NCI-H1417 treated with DMSO at 0.1 percent for 48 hours (cell line): ENCODE measurements at regions not wholly inside any gene's neighbourhood (a gene's known extent, or its start where the extent isn't known, plus 50 kb on each side); places are given as distances from the start of the nearest gene placed in this dataset.
"Not testable (repeated sequence)": the region's sequence is repeated elsewhere in the genome, so short reads cannot be mapped to it uniquely, and the experiment has no call there.

Experiments used
- DNase-seq: peaks from one replicate; lab custom pipeline; 2025; lab: John Stamatoyannopoulos, UW

- no peak for DNase-seq
Measured at GRCh38 chr5:125609011-125609410, 814.2 kb upstream of the GRAMD2B start.

- DNase-seq, result no peak
Measured at GRCh38 chr5:125610892-125611291, 812.3 kb upstream of the GRAMD2B start.

- DNase-seq, result no peak
Measured at GRCh38 chr5:125611541-125611940, 811.7 kb upstream of the GRAMD2B start.

GRCh38 chr5:125612181-125612721 lies 811.0 kb upstream of the GRAMD2B start:
- peak; percentile 89 for DNase-seq

GRCh38 chr5:125612776-125613175 lies 810.4 kb upstream of the GRAMD2B start:
- DNase-seq, result peak; percentile 89

- DNase-seq, result no peak
Measured at GRCh38 chr5:125630237-125630636, 793.0 kb upstream of the GRAMD2B start.

GRCh38 chr5:125633523-125633922 lies 789.7 kb upstream of the GRAMD2B start:
- DNase-seq, result no peak

GRCh38 chr5:125634216-125634835 lies 788.9 kb upstream of the GRAMD2B start:
- DNase-seq, result peak; percentile 55

- DNase-seq, result no peak
Measured at GRCh38 chr5:125639858-125640257, 783.4 kb upstream of the GRAMD2B start.

GRCh38 chr5:125652761-125653160 lies 770.4 kb upstream of the GRAMD2B start:
- no peak for DNase-seq

- DNase-seq, result no peak
Measured at GRCh38 chr5:125654392-125654791, 768.8 kb upstream of the GRAMD2B start.

GRCh38 chr5:125655156-125655555 lies 768.1 kb upstream of the GRAMD2B start:
- DNase-seq, result no peak

GRCh38 chr5:125657936-125658335 lies 765.3 kb upstream of the GRAMD2B start:
- no peak for DNase-seq

- DNase-seq, result no peak
Measured at GRCh38 chr5:125659316-125660023, 763.7 kb upstream of the GRAMD2B start.

- no peak for DNase-seq
Measured at GRCh38 chr5:125660231-125660895, 762.8 kb upstream of the GRAMD2B start.

- no peak for DNase-seq
Measured at GRCh38 chr5:125661584-125661983, 761.6 kb upstream of the GRAMD2B start.

GRCh38 chr5:125668884-125669283 lies 754.3 kb upstream of the GRAMD2B start:
- peak; percentile 41 for DNase-seq

- no peak for DNase-seq
Measured at GRCh38 chr5:125673359-125673950, 749.8 kb upstream of the GRAMD2B start.

GRCh38 chr5:125679522-125679921 lies 743.7 kb upstream of the GRAMD2B start:
- DNase-seq, result no peak

- no peak for DNase-seq
Measured at GRCh38 chr5:125683669-125684068, 739.5 kb upstream of the GRAMD2B start.

- no peak for DNase-seq
Measured at GRCh38 chr5:125685771-125686170, 737.4 kb upstream of the GRAMD2B start.

GRCh38 chr5:125691738-125692530 lies 731.3 kb upstream of the GRAMD2B start:
- not testable (repeated sequence) for DNase-seq
